ENCODE measurements at regions not wholly inside any gene's neighbourhood (a gene's known extent, or its start where the extent isn't known, plus 50 kb on each side); places are given as distances from the start of the nearest gene placed in this dataset.
A peak's percentile ranks its signal among the peaks of the same experiment; 100 is the strongest.

DNA sequence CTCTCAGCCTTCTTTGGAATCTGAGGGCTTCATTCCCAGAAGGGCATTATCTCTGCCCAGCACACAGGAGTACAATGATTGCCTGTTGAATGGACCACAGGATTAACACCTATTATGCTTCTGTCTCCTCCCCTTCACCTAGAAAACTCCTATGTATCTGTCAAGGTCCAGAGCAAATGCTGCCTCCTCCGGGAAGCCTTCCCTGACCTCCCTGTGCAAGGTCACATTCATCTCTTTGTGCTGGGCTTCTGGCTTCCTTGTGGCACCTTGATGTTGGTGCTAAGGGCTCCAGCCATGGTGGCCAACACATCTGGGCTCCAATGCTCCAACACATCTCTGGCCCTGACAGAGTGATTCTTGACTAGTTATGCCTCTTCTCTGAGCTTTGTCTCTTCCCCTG is 49.9 kb upstream of the ATP2B2 start:
- DNase-seq (ENCODE audit: low spot score) = no peak

DNA sequence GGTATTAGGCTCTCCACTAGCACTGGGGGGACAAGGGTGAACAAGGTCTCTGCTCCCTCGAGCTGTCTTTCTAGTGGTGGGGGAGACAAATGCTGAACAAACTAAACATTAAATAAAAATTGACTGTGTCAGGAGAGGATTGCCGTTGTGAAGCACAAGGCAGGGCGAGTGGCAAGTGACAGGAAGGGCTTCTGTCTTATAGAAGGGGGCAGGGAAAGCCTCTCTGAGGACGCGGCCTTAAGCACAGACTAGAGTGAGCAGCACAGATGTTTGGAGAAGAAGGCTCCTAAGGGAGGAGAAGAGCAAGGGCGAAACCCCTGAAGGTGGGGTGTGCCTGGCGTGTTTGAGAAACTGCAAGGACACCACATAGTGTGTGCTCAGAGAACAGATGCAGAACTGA is 50.9 kb upstream of the ATP2B2 start:
- DNase-seq (ENCODE audit: low spot score) = no peak

DNA sequence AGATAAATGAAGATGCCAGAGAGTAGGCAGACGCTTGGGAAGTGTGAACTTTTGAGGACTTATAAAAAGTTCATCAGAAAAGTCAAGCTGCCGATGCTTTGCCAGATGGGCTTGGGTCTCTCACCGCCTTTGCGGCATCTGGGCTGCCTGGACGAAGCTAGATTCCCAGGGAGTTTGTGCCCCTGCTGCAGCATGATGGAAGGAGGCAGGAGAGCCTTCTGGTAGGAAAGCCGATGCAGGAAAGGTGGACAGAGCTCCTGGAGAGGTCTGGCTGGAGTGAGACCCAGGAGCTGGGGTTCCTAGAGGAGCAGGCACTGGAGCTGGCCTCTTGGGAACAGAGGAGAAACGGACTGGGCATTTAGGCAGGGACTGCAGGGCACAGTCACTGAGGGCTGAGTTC is 51.9 kb upstream of the ATP2B2 start:
- DNase-seq (ENCODE audit: low spot score) = no peak

DNA sequence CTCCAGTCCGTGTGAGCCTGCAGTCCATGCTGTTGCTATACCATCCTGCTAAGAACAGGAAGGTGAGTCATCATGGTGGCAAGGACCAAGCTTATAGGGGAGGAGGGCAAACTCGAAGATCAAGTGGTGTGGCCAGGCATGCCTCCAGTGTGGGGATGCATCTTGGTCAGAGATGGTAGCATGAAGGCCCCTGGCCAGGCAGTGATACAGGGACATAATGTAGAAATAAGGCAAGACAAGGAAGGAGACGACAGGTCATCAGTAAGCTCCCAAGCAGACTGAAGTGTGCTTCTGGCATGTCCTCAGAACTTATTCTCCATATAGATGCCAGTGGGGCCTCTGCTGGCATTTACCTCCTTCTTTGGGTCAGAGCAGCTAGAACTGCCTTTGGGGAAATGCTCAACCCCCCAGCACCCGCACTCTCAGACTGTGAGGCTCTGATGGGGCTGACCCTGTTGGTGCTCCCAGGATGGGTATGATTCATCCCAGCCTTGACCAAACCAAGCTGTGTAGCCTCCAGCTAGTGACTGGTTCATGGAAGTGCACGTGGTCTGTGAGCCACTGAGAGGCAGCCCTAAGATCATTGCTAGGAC is 52.5 kb upstream of the ATP2B2 start:
- DNase-seq (ENCODE audit: low spot score) = peak; percentile 64

DNA sequence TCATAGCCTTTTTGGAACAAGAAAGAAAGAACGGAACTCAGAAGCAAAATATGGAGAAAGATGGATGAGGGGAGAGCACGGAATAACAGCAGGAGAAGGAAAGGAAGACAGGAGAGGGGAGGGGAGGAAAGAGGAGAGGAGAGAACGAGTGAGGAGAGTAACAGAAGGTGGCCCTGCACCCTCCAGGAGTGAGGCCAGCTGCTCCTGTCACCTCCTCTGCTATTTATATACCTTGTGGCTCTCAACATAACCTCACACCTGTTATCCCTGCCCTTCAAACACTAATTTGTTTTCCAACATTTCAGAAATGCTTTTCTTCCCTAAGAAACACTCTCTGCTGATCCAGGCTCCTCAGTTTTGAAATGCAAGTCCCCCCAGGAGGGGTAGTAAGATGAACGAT is 53.4 kb upstream of the ATP2B2 start:
- DNase-seq (ENCODE audit: low spot score) = no peak

DNA sequence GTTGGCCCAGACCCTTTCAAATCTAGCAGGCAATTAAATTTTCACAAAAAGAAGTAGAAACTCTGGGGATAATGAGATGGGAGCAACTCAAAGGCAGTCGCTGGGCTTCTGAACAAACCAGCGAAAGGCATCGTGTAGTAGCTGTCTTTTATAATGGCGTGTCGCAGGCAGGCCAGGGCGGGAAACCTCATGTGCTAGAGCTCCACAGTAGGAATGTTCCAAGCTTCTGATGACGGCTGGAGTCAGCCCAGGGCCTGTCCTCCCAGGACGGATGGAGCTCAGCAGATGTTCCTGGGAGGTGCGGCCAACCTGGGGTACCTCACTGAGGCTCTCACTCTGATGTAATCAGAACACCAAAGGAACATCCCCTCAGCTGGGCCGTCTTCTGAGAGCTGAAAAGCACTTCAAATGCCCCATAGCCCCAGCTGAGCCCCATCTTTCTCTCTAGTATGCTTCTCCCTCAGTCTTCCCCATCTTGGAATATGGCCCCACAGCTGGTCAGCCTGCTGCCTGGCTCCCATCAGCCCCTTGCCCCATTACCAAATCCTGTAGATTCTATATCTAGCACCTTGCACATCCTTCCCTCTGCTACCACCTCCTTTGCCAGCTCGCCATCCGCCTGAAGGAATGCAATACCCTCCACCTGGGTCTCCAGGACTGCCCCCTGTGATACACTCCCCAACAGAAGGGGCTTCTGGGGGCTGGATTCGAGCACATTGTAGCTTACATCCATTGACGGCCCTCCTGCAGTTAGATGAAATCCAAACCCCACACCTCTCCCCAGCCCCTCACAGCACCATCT is 54.9 kb upstream of the ATP2B2 start:
- DNase-seq (ENCODE audit: low spot score) = no peak

DNA sequence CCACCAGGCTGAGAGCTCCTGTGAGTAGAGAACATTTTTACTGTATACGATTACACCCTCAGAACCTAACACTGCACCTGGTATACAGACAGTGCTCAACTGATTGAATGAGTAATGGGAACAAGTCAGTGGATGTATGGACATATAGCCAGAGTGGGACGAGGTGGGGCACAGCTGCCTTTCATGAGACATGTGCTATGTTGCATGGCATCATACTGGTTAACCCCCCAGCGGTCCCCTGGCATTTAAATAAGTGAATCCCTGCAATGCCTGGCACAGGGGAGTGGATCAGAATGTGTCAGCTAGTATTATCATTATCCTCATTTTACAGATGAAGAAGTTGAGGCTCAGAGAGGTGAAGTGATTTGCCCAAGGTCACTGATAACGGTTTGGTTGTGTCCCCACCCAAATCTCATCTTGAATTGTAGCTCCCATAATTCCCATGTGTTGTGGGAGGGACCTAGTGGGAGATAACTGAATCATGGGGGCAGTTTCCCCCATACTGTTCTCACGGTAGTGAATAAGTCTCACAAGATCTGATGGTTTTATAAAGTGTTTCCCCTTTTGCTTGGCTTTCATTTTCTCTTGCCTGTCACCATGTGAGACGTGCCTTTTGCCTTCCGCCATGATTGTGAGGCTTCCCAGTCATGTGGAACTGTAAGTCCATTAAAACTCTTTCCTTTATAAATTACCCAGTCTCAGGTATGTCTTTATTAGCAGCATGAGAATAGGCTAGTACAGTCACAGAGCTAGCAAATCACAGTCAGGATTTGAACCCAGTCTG is 56.0 kb upstream of the ATP2B2 start:
- DNase-seq (ENCODE audit: low spot score) = no peak

DNA sequence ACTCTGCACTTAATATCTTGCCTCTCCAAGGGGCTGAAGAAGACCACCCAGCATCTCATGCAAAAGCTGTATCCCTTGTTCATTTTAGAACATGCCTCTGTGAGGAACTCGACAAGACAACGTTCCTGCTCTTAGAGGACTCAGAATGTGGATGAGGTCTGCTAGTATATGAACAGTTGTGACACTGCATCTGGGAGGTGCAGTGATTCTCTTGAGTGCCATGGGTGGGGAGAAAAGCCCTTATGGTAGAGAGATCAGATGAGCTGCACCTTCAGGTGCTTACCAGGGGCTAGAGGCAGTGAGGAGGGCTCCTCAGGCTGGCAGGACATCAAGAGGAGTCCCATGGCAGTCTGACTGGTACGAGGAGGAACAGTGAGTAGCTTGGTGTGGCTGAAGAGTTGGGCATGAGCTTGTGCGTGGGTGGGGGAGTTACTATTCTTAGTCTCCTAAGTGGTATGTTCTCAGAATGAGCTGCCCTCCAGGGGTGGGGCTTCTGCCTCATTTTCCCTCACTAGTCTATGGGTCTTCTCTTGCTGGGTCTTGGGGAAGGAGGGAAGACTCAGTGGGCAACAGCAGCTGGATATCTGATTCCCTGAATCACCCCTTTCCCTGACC is 56.7 kb upstream of the ATP2B2 start:
- DNase-seq (ENCODE audit: low spot score) = no peak

DNA sequence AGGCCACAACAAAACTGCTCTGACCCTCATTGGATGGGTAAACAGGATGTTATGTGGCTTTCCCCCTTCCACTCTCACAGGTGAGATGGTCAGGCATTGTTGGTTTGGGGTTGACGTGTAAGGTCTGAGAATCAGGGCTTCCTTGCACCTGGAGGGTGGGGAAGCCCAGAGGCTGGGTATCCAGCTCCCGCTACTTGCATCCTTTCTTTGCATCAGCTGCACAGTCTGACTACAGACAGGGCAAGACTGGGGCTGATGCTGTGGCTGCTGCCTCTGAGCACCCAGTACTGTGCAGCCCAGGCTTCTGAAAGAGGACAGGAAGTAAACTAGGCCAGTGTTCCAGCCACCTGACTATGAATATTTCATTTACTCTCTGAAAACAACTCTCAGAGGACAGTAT is 58.0 kb upstream of the ATP2B2 start:
- DNase-seq (ENCODE audit: low spot score) = no peak

DNA sequence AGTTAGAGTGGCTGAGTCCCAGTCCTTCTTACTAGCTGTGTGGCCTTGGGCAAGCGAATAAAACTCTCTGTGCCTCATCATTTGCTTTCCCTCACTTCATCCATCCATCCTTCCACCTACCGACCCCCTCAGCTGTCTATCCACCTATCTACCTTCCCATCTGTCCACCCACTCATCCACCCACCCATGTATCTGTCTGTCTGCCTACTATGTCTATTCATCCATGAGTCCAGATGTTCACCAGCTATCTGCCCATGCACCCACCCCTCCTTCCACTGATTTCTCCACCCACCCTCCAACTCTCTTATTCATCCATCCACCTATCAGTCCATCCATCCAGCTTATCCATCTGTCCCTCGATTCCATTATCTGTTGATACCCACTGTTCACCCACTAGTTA is 60.4 kb upstream of the ATP2B2 start:
- no peak for DNase-seq (ENCODE audit: low spot score)

DNA sequence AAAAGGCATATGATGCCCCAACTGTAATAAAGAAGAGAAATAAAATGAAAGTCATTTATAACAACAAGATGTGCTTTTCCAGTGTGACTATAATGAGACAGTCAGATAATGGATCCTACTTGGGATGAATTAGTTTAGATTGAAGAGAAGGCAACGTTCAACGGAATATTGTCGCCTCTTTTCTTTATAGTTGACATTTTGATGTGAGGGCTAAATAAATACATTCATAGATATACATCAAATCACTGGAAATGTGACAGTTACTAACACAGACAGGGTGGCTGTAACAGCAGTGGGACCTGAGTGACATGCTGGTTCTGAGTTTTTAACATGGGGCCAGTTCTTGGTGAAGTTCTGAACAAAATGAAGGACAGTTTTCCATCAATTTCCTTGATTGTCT is 61.1 kb upstream of the ATP2B2 start:
- DNase-seq (ENCODE audit: low spot score) = no peak

DNA sequence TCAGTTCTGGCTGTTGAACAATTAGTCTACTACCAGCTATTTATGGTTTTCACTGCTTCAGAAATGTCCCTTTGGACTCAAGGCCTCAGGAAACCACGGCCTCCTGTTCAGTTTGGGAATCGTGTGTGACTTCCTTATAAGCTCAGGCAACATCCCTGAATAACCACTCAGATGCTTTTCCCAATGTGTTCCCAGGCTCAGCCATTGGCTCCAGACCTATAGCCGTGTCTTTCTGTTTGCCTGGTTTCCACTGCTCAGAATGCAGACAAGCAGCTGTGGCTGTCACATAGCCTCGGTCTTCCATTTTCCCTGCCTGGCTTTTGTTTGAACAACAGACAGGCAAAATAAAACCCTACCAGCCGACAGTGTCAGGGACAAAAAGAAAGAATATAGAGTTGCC is 63.2 kb upstream of the ATP2B2 start:
- DNase-seq (ENCODE audit: low spot score) = no peak

DNA sequence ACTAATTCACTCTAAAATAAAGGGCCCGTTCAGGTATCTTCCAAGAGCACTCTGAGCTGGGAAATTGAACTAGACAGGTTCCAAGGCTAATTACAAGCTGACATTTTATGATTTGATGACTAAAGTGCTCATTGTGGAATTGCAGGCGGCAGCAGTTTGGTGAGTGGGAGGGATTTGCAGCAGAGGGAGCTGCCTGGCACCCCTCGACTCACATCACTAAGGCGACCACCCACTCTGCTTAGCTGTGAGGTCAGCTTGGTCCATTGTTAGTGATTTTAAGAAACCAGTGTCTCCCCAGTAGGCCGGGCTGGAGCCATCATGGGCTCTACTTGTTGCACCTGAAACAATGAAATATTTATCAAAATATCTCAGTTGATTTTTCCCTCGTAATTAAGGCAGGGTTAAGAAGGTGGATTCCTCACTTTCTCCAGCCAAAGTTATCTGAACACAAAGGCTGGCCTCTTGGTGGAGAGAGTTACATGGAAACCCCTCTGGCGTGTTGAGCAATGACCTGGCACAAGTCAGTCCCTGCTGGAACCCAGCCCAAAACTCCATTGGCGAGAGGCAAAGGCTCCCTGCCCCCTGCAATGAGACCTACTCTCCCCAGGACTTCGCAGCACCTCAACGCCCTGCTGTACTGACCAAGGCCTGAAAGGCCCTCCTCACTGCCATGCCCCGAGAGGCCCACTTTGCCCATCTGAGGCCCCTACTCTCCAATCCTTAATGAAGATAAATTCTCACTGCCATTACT is 65.0 kb upstream of the ATP2B2 start:
- DNase-seq (ENCODE audit: low spot score) = no peak

DNA sequence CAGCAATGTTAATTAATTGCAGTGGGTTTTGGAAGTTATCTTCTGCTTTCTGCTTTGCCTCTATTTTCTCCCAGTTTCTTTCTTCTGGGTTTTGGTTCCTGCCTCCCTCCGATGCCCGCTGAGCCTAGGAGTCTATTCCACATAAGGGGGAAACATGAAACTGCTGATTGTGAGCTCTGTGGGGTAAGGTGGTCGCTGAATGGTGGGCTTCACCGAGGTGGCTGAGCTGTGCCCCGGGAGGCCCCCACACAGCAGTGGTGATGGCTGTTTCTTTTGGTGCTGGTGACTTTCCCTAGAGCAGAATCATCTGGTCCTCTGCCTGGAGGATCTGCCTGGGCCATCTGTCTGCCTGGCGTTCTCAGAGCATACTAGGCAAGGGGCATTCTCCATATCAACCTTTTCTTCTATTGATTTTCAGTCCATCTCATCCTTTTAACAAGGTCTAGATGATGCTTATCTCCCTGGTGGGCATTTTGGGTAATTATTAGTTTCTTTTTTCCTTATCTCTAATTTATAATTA is 68.8 kb upstream of the ATP2B2 start:
- no peak for DNase-seq (ENCODE audit: low spot score)

DNA sequence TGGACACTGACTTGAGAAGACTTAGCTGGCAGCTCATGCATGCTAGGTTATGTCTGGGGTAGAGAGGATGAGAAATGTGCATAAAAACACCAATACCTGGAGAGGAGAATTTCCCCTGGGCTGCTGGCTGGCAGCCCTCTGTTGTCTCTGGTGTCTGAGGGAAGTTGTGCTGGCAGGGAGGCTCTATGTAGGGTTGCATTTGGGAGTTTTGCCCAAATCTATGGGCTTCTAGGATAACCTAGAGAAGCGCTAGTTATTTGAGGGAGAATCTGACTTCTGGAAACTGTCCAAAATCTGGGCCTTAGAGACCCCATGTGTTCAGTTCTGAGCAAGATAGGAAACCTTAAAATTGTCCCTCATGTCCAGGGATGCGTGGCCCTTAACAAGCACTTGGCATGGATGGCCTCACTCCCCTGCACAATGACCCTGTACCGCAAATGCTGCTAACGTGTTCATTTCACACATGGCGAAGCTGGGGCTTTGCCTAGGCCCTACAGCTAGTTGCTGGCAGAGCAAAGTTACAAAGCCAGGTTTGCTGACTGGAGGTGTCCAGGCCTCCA is 70.3 kb upstream of the ATP2B2 start:
- no peak for DNase-seq (ENCODE audit: low spot score)

DNA sequence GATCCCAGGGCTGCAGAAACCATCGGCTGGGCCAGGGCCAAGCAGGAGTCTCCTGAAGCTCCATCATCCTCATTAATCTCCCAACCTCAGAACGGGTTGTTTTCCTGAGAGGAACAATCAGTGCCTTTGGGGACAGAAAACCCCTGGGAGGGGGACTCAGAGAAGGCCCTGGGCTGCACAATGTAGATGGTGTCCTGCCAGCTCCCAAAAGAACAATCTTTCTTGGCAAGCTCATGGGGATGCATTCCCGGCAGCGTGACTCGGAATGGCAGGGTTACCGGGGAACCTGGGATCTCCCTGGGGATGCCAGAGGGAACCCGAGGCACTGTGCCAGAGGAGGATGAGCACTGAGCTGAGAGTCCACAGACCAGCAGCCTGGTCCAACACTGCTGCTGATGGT is 72.1 kb upstream of the ATP2B2 start:
- DNase-seq (ENCODE audit: low spot score) = no peak

DNA sequence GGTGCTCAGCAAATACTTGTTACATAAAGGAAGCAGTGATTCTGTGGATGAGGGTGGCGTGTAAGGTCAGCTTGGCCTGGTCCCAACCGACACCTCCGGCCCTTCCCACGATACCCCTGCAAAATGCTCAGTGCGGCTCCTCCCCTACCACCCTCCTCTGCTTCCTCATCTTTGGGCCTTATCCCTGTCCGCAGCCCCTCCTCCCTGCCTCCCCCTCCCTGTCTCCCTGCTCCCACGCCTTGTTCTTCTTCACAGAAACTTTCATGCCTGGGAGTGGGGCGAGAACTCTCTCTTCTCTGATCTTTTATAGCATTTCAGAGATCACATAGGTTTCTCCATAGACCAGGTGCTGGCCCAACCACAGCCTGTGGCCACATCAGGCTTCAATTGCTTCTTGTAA is 75.0 kb upstream of the ATP2B2 start:
- DNase-seq (ENCODE audit: low spot score) = no peak

DNA sequence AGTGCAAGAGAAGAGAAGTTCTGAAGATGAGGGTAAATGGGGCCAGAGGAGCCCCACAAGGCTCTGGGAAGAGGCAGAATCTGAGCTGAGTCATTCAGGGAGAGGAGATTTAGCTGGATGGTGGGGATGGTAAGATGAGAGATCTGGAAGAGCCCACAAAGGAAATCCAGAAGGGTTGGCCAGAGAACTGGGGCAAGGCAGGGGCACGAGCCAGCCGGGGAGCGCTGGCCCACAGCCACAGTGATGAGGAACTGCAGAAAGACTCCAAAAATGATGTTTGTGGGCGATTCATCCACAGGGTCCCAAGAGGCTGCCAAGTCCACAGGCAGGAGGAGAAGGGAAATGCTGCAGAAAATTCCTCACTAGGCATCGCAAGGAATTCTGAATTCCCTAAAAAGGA is 75.9 kb upstream of the ATP2B2 start:
- peak; percentile 49 for DNase-seq (ENCODE audit: low spot score)

DNA sequence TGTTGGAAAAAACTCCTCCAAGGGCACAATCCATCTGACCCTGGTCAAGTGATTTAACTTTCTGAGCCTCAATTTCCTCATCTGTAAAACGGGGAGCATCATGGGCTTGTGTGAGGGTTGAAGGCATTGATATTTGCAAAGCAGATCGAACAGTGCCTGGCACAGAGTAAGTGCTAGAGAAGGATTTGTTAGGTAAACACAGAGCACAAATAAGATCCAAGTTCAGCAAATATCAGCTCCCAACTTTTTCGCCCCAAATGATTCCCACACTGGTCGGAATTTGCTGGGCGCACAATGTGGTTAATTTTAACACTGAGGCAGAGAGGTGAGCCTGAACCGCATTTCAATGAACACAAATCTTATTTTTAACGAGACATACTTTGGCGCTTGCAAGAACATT is 76.3 kb upstream of the ATP2B2 start:
- no peak for DNase-seq (ENCODE audit: low spot score)

DNA sequence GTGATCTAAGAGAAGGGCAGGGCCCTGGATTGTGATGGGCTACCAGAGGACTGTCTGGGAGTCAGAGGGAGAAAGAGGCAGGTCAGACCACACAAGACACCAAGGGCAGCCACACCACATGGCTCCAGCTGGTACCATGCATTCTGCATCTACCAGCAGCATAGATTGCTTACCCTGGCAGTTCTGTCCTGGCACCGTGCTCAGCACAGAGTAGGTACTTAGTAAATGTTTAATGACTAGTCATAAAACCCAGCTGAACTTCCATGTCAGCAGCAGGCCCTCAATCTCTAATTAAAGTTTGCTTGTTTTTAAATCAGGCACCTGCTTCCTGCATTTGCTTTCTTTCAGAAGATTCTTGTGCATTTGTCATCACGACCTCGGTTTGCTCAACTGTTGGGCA is 77.3 kb upstream of the ATP2B2 start:
- DNase-seq (ENCODE audit: low spot score) = no peak

All from AG20443 (cell line).